ENCODE measurements at regions not wholly inside any gene's neighbourhood (a gene's known extent, or its start where the extent isn't known, plus 50 kb on each side); places are given as distances from the start of the nearest gene placed in this dataset.

GRCh38 chr1:95437781-95438180, 203.8 kb downstream of the RWDD3 start:
- TF ChIP-seq CTCF (IDR thresholded peaks at IDR 0.05): no peak
- TF ChIP-seq POLR2A (IDR thresholded peaks at IDR 0.05; ENCODE audit: low read depth): no peak
- TF ChIP-seq POLR2AphosphoS5 (IDR thresholded peaks at IDR 0.05): no peak
- no peak for TF ChIP-seq EP300 (IDR thresholded peaks at IDR 0.05)
